Activated CD4-positive, alpha-beta T cell treated with anti-CD3 and anti-CD28 coated beads for 36 hours (primary cell): ENCODE measurements at regions not wholly inside any gene's neighbourhood (a gene's known extent, or its start where the extent isn't known, plus 50 kb on each side); places are given as distances from the start of the nearest gene placed in this dataset.
A peak's percentile ranks its signal among the peaks of the same experiment; 100 is the strongest.

Experiments
- ATAC-seq: fragments of 200-7000 bp; cut with Tn5 transposase; one replicate; pipeline ENCODE4 v1.10.0; 2021; ENCODE audit warnings: mild to moderate bottlenecking, moderate library complexity
- CTCF ChIA-PET: fragments of 350-600 bp; sonication (Branson Sonifier 250); formaldehyde crosslinking; loops from one replicate; lab custom pipeline; 2021; ENCODE audit warnings: antibody characterized with exemption; lab: Charles Lee
- POLR2A ChIA-PET: fragments of 350-600 bp; sonication (Branson Sonifier 250); formaldehyde crosslinking; loops from one replicate; lab custom pipeline; 2021; ENCODE audit warnings: antibody characterized with exemption, inconsistent platforms; lab: Charles Lee
- DNase-seq: peaks from one replicate; pipeline ENCODE4 v3.0.0-alpha.2; 2020
- H3K27ac Mint-ChIP-seq: one replicate; pipeline ENCODE4 v1.8.0; 2021; ENCODE audit warnings: mixed read lengths
- H3K27me3 Mint-ChIP-seq: one replicate; pipeline ENCODE4 v1.8.0; 2021; ENCODE audit warnings: mixed read lengths
- H3K36me3 Mint-ChIP-seq: one replicate; pipeline ENCODE4 v1.8.0; 2021; ENCODE audit warnings: low read depth, mixed read lengths
- H3K4me1 Mint-ChIP-seq: one replicate; pipeline ENCODE4 v1.8.0; 2021; ENCODE audit warnings: mixed read lengths
- H3K4me3 Mint-ChIP-seq: one replicate; pipeline ENCODE4 v1.8.0; 2021; ENCODE audit warnings: mild to moderate bottlenecking, moderate library complexity, mixed read lengths
- H3K9me3 Mint-ChIP-seq: one replicate; pipeline ENCODE4 v1.8.0; 2021; ENCODE audit warnings: low read depth, mixed read lengths
- intact Hi-C, 2 experiments: fragments of 100-400 bp; cut with DNase I in 1 of 2; cut with micrococcal nuclease in 1 of 2; formaldehyde crosslinking; loops; one replicate each; pipeline versions ENCODE4 v1.14.2 to v1.15.1; 2022 to 2024; cut with DNase I, micrococcal nuclease

DNA sequence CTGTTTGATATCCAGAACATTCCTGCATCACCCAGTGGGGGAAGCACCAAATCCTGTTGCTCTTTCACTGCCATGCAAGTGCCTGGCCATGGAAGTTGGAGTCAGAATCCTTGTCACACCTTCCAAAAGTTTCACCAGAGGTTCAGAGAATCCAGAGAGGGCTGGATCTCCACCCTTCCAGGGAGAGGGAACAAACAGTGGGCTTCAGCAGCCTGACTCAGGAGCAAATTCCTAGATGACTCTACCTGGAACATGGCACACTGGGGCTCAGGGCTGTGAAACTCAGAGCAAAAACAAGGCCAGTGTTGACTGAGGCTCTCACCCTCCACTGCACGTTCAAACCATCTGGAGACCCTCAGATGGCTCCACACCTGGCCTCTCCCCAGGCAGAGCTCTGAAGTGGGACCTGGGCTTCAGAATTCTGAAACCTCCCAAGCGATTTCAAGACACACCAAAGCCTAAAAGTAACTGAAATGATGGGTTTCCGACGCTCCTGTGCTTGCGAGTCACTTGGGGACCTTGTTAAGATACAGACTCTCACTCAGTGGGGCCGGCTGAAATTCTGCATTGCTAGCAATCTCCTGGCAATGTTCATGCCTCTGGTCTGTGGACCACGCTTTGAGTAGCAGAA, 205.9 kb downstream of the AUH start:
- H3K27ac Mint-ChIP-seq, result peak overlapping the region; percentile 84
- ChIA-PET POLR2A (interaction anchor here (0.7 kb wide), 1 partner anchor 52 kb away, joined by 4 read pairs; no protein-coding TSS in a partner anchor), CTCF (interaction anchor here (1.8 kb wide), 1 partner anchor 9 kb away, joined by 3 read pairs; no protein-coding TSS in a partner anchor)
- ATAC-seq (no peak), DNase-seq (no peak)
- H3K36me3 Mint-ChIP-seq, result peaks cover 25% of the 10 kb centered on the region
- H3K9me3 Mint-ChIP-seq, result peaks cover under 1% of the 10 kb centered on the region
- H3K4me1 Mint-ChIP-seq, result peaks cover 44% of the 10 kb centered on the region
- H3K27me3 Mint-ChIP-seq, result no peaks in the 10 kb centered on the region
- intact Hi-C loops, result no loop called here
- no peak overlapping the region for H3K4me3 Mint-ChIP-seq

DNA sequence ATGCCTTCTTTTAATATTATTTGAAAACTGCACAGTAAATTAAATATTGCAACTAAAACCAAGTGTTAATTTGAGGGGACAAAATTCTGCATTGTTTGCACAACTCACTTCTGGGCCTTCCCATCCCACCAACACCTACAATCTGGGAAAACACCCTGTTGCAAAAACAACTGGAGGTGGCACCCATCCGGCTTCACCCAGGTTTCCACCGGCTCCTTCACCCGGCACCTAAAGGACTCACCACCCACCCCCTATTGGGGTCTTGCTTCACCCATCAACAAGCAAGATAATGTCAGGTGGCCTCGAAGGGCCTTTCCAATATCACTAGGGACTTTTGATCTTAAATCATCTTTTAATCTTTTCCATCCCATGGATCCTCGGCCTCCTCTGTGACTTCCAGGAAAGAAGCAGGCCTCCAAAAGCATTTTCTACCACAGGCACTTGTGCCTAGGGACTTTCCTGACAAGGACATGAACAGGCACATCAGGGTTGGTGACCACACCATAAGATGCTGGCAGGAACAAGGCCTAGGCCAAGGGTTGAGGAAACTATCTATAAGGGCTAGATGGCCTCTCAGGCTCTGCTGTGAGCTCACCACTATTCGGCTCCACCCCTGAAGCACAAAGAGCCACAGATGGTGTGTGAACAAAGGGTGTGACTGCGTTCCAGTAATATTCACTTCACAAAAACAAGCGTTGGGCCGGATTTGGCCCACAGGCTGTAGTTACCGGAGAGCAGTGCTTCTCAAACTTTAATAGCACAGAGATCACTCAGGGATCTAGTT, 205.1 kb downstream of the AUH start:
- intact Hi-C loops, result no loop called here
- ATAC-seq (peak; percentile 54), DNase-seq (no peak)
- H3K36me3 Mint-ChIP-seq, result peaks cover 24% of the 10 kb centered on the region
- ChIA-PET POLR2A (interaction anchor here (1.0 kb wide), 1 partner anchor 21 kb away, joined by 3 read pairs; no protein-coding TSS in a partner anchor), CTCF (interaction anchor here (0.6 kb wide), 1 partner anchor 16 kb away, joined by 3 read pairs; no protein-coding TSS in a partner anchor)
- H3K4me3 Mint-ChIP-seq, result no peak overlapping the region
- H3K27ac Mint-ChIP-seq, result peak overlapping the region; percentile 84
- H3K27me3 Mint-ChIP-seq, result no peaks in the 10 kb centered on the region
- H3K9me3 Mint-ChIP-seq, result no peaks in the 10 kb centered on the region
- peaks cover 43% of the 10 kb centered on the region for H3K4me1 Mint-ChIP-seq

DNA sequence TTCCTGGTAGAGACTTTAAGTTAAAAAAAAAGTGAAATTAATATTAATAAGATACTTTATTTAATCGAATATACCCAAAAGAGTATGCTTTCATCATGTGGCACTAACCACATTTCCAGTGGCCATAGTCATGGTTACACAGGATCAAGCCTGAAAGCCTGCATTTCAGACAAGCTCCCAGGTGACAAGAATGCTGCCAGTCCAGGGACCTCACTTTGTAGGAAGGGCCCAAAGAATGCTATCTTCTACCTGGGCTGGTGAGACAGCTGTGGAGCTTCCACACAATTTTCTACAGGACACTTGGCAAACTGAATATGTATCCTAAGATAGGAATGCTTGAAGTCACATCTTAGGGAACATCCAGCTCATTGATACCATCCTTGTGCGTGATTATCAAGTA, 203.8 kb downstream of the AUH start:
- intact Hi-C loops, result no loop called here

DNA sequence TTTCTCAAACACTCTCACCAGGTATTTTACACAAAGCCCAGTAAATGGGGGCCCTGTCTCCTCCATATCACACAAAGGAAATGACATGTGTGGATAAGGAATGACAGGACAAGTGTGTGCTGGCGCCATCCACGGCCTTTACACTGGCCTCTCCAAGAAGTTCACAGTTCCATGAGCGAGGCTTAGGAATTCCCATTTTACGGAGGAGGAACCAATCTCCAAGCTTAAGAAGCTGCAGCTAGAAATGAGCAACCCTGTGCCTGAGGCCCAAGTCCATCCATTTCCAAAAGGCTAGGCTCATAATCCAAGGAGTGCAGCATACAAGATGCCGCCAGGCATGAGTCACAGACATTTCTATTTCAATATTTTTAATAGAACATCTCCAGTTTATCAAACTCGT, 203.4 kb downstream of the AUH start:
- ChIA-PET POLR2A (no interaction called here), CTCF (interaction anchor here (0.9 kb wide), 1 partner anchor 34 kb away, joined by 4 read pairs; no protein-coding TSS in a partner anchor)
- no peak for ATAC-seq
- Mint-ChIP-seq H3K4me1 (peaks cover 43% of the 10 kb centered on the region), H3K27ac (peak overlapping the region; percentile 8), H3K9me3 (no peaks in the 10 kb centered on the region), H3K27me3 (no peaks in the 10 kb centered on the region), H3K36me3 (peaks cover 11% of the 10 kb centered on the region), H3K4me3 (no peak overlapping the region)
- intact Hi-C loops, result no loop called here
- DNase-seq, result no peak

More for the DNA sequence above, 203.8 kb downstream of the AUH start:
- Mint-ChIP-seq H3K4me1 (peaks cover 43% of the 10 kb centered on the region), H3K27me3 (no peaks in the 10 kb centered on the region), H3K9me3 (no peaks in the 10 kb centered on the region), H3K4me3 (no peak overlapping the region), H3K27ac (peak overlapping the region; percentile 8), H3K36me3 (peaks cover 12% of the 10 kb centered on the region)
- DNase-seq, result no peak
- POLR2A ChIA-PET, result no interaction called here
- CTCF ChIA-PET, result interaction anchor here (0.9 kb wide), 1 partner anchor 35 kb away, joined by 4 read pairs; no protein-coding TSS in a partner anchor
- ATAC-seq, result no peak

DNA sequence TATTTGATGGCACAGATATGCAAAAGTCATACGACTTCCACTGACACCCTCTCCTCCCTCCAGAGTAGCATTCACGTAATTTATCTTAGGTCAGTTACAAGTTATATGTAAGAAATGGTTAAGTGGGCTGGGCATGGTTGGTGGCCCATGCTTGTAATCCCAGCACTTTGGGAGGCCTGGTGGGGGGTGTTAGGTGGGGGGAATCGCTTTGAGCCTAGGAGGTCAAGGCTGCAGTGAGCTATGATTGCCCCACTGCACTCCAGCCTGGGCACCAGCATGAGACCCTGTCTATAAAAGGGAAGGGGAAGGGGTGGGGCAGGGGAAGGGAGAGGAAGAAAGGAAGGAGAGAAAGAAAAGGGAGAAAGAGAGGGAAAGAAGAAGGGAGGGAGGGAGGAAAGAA, 202.8 kb downstream of the AUH start:
- Mint-ChIP-seq H3K4me1 (peaks cover 46% of the 10 kb centered on the region), H3K9me3 (no peaks in the 10 kb centered on the region), H3K4me3 (no peak overlapping the region), H3K36me3 (peaks cover 11% of the 10 kb centered on the region), H3K27me3 (no peaks in the 10 kb centered on the region), H3K27ac (peak overlapping the region; percentile 8)
- no peak for DNase-seq
- ChIA-PET CTCF (no interaction called here), POLR2A (no interaction called here)
- intact Hi-C loops, result no loop called here
- no peak for ATAC-seq

DNA sequence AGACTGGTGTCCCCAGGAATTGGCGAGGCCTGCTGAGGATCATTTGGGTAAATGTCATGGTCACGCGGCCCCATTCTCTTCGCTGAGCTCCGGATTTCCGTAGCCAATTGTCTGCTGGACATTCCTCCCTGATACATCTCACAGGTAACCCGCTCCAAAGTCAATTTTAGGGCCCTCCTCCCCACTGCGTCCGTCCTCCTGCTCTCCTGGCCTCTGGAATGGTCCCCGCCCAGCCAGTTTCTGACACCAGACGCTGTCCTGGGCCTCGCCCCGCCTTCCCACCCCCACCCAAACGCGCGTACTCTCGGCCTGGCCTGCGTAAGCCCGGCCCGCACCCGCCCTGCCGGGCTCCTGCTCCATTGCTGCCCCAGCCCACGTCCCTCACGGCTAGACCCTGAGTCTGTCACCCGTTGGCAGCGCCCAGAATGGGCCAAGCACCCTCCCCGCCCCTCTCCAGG, 202.0 kb downstream of the AUH start:
- CTCF ChIA-PET, result no interaction called here
- no peak overlapping the region for H3K4me3 Mint-ChIP-seq
- H3K36me3 Mint-ChIP-seq, result peaks cover 10% of the 10 kb centered on the region
- no peaks in the 10 kb centered on the region for H3K27me3 Mint-ChIP-seq
- H3K9me3 Mint-ChIP-seq, result no peaks in the 10 kb centered on the region
- DNase-seq (no peak), ATAC-seq (no peak)
- peak overlapping the region; percentile 8 for H3K27ac Mint-ChIP-seq
- POLR2A ChIA-PET, result no interaction called here
- intact Hi-C loops, result loop anchor here in 1 of 2 experiments (10.0 kb wide), 1 partner anchor 245 kb away; no protein-coding TSS in a partner anchor
- H3K4me1 Mint-ChIP-seq, result peaks cover 54% of the 10 kb centered on the region

DNA sequence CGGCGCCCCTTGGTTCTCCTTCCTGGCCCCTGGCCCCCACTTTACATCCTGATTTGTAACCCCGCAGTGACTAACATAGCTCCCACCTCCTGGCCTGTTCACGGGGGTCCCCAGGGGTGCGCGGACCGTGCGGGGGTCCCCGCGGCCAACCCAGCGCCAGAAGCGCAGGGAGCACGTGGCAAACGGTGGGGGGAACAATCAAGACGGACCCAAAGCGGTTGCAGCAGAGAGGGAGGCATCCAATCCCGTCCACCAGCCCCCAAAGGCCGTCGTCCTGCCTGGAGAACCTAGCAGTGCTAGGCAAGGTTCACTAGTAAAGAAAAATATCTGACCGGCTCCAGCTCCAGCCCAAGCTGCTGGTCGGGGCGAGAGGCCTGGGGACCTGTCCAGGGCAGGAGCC, 201.5 kb downstream of the AUH start:
- Mint-ChIP-seq H3K9me3 (no peaks in the 10 kb centered on the region), H3K4me1 (peaks cover 59% of the 10 kb centered on the region), H3K27ac (no peak overlapping the region), H3K4me3 (no peak overlapping the region), H3K27me3 (no peaks in the 10 kb centered on the region), H3K36me3 (peaks cover 6% of the 10 kb centered on the region)
- DNase-seq (no peak), ATAC-seq (no peak)
- CTCF ChIA-PET, result no interaction called here
- intact Hi-C loops, result loop anchor here in 1 of 2 experiments (10.0 kb wide), 1 partner anchor 245 kb away; no protein-coding TSS in a partner anchor
- POLR2A ChIA-PET, result no interaction called here

DNA sequence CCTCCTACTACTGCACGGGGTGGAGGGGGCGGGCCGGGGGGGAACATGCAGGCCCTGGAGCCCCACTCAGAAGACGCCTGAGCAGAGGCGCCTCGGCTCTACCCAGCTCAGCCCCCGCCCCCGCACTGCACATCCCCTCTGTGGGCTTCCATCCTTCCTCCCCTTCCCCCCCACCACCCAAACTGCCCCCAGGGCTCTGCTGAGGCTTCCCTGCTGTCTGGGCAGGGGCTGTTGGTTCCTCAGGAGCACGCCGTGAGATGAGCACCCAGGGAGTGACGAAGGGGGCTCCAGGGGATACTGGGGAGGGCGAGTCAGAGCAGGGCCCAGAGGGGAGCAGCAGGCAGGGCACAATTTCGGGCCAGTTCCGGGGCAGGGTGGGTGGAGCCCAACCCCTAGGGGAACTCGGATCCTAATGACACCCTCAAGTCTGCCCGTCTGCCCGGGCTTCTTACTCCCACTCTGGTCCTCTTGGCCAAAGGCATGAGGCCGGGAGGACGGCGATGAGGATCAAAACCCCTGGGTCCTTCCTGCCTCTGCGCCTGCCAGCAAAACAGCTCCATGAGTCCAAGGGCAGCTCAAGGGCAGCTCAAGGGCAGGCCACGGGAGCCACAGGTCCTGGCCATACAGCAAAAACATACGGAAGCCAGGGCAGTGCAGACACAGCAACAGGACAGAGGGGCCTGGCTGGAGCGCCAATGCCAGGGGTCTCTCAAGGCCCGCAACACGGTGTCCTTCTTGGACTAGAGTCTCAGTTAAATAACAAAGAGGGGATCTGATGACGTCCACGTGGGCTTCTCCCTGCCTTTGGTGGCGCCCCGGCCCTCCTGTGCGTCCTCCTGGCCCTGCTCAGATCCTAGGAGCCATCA, 200.9 kb downstream of the AUH start:
- peaks cover 60% of the 10 kb centered on the region for H3K4me1 Mint-ChIP-seq
- DNase-seq, result no peak
- peaks cover 3% of the 10 kb centered on the region for H3K36me3 Mint-ChIP-seq
- intact Hi-C loops, result loop anchor here in 1 of 2 experiments (10.0 kb wide), 1 partner anchor 246 kb away; no protein-coding TSS in a partner anchor
- peak overlapping the region; percentile 78 for H3K27ac Mint-ChIP-seq
- H3K9me3 Mint-ChIP-seq, result no peaks in the 10 kb centered on the region
- ATAC-seq, result no peak
- no peaks in the 10 kb centered on the region for H3K27me3 Mint-ChIP-seq
- ChIA-PET CTCF (no interaction called here), POLR2A (interaction anchor here (0.6 kb wide), 1 partner anchor 8 kb away, joined by 3 read pairs; no protein-coding TSS in a partner anchor)
- H3K4me3 Mint-ChIP-seq, result no peak overlapping the region

DNA sequence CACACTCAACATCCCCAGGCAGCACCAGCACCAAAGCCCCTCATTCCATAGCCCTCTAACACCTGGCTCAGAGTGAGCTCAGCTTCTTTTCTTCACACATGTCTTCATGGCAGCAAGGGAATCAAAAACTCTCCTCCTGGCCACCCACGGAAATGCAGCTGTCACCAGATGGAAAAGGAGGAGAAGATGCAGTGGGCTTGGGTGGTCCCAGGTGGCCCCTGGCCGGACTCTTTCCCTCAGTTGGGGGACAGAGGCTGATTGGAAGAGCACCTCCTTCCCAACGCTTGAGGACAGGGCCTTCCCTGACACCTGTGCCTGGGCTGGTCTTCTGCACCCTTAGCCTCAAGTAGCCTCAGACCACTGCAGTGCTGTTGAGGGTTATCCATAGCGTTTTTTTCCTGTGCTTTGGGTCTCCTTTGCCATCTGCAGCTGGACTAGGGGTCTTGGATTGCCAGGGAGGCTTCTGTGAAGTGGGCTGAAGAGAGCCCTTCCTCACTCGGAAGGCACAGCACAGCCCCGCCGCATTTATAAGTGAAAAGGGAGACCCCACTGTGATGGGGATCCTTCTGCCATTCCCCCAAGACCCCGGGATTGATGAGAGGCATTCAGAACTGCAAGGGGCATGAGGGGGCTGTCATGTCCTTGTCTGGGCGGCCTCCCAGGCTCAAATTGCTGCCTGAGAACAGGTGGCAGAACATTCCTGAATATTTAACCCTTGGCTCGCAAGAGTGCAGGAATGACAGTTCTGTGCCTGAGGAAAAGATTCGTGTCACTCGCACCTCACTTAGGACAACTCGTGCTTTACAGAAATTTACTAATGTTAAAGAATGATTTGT, 200.0 kb downstream of the AUH start:
- ChIA-PET CTCF (interaction anchor here (0.7 kb wide), 1 partner anchor 10 kb away, joined by 7 read pairs; no protein-coding TSS in a partner anchor), POLR2A (interaction anchor here (0.6 kb wide), 2 partner anchors 9 to 16 kb away, joined by 3 read pairs; no protein-coding TSS in a partner anchor)
- DNase-seq, result no peak
- H3K27me3 Mint-ChIP-seq, result no peaks in the 10 kb centered on the region
- peak overlapping the region; percentile 67 for H3K4me3 Mint-ChIP-seq
- peaks cover 2% of the 10 kb centered on the region for H3K36me3 Mint-ChIP-seq
- no peak for ATAC-seq
- intact Hi-C loops, result loop anchor here in 1 of 2 experiments (1.0 to 10.0 kb wide), 2 partner anchors 10 to 247 kb away; no protein-coding TSS in a partner anchor
- H3K9me3 Mint-ChIP-seq, result no peaks in the 10 kb centered on the region
- peaks cover 51% of the 10 kb centered on the region for H3K4me1 Mint-ChIP-seq
- peak overlapping the region; percentile 95 for H3K27ac Mint-ChIP-seq

DNA sequence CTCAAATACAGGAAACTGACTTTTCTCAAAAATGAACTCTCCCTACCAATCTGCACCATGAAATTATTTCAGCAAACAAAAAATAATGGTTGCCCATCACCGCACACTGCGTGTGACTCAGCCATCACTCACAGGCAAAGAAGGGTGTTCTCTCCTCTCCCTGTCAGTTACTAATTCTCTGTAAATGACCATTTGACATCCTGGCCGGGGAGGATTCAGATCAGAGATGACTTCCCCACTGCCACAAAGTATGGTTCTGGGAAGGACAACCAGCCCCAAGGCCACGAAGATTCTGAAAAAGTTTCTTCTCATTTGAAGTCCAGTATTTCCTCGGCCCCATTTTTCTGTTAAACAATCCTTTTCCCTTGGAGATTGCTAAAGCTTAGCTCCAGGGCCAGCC, 199.4 kb downstream of the AUH start:
- CTCF ChIA-PET, result interaction anchor here (0.7 kb wide), 1 partner anchor 11 kb away, joined by 7 read pairs; no protein-coding TSS in a partner anchor
- intact Hi-C loops, result loop anchor here in 1 of 2 experiments (1.0 to 10.0 kb wide), 2 partner anchors 11 to 248 kb away; no protein-coding TSS in a partner anchor
- Mint-ChIP-seq H3K4me1 (peaks cover 47% of the 10 kb centered on the region), H3K27me3 (no peaks in the 10 kb centered on the region), H3K4me3 (peak overlapping the region; percentile 67), H3K27ac (peak overlapping the region; percentile 95), H3K36me3 (no peaks in the 10 kb centered on the region), H3K9me3 (no peaks in the 10 kb centered on the region)
- DNase-seq (peak; percentile 62), ATAC-seq (peak; percentile 45)
- POLR2A ChIA-PET, result interaction anchor here (0.6 kb wide), 1 partner anchor 16 kb away, joined by 3 read pairs; no protein-coding TSS in a partner anchor
